HG03139 (cell line): ENCODE measurements at regions not wholly inside any gene's neighbourhood (a gene's known extent, or its start where the extent isn't known, plus 50 kb on each side); places are given as distances from the start of the nearest gene placed in this dataset.
"Not testable (repeated sequence)": the region's sequence is repeated elsewhere in the genome, so short reads cannot be mapped to it uniquely, and the experiment has no call there.

Source experiments
- ATAC-seq: cut with Tn5 transposase; IDR thresholded peaks from one replicate; pipeline ENCODE4 v1.9.1; 2021; ENCODE audit not compliant: unreplicated experiment

DNA sequence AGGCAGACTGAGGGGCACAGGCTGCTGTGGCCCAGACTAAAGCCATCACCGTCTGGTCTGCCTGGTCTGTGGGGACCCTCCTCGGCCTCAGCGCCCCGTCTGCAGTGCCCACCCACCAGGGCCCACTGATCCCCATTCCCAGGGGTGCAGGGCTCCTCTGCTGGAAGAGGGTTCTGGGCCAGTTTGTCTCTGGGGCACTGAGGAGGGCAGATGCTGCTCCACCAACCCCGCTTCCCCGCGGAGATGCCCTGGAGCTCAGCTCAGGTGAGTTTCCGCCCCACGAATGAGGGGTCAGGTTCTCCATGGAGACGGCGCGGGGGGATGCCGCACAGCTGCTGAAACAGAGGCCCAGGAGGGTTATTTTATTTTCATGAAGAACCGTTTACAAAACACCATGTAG is 263.3 kb upstream of the SFSWAP start:
- not testable (repeated sequence) for ATAC-seq

GRCh38 chr12:131448254-131448795 is 262.6 kb upstream of the SFSWAP start:
- ATAC-seq = no peak

- ATAC-seq = no peak
These were observed 261.9 kb upstream of the SFSWAP start for GRCh38 chr12:131449027-131449426.

DNA sequence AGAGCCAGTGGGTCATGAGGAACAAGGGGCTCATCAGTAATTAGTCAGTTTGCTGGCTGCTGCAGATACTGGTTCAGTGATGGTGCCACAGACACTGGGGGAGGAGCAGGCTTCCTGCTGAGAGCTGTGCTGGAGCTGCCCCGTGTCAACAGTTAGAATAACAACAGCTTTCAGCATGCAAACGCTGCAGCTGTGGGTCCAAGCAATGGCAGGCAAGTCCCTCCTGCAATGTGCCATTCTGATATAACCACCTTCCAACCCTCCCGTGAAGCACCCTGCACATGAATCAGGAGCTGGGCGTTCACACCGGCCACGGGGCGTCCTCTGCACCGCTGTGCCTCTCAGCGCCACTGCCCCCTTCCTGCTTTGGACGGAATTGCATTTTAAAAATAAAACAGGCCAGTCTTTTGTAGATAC is 258.4 kb upstream of the SFSWAP start:
- no peak for ATAC-seq

GRCh38 chr12:131454418-131455217 is 256.3 kb upstream of the SFSWAP start:
- ATAC-seq = peak; percentile 94

DNA sequence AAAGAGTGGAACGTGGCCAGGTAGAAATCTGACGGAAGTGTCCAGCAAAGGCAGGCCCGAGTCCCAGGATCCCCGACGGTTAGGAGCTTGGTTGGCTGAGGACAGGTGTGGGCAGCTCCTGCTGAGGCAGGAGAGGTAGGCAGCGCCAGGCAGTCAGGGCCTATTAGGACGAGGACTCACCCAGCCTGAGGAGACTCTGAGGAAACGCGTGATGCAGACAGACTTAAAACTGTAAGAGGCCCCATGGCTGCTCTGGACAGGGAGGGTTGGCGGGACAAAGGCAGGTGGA is 255.7 kb upstream of the SFSWAP start:
- ATAC-seq = no peak

DNA sequence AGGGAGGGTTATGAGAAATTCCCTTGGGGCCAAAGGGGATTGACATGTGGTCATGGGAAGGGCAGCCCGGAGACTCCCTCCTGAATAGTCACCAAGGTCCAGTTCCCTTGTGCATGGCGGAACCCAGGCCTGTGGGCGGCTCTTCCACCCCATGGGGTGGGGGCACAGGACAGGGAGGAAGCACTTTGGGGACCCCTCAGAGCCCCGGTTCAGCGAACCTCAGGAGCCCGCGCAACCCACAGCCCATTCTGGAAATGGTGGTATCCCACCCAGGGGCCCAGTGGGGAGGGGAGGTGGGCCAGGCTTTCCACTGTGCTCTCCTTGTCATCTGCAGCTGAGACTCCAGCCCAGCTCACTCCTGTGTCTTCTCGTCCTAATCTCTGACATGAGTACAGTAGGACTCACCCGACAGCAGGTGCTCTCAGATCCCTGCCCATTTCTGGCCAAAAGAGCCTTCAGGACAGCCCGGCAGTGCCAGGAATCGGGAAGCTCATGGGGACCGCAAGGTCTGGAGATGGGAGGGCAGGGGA is 255.2 kb upstream of the SFSWAP start:
- no peak for ATAC-seq

GRCh38 chr12:131456301-131457027 is 254.4 kb upstream of the SFSWAP start:
- no peak for ATAC-seq

GRCh38 chr12:131457028-131457310 is 253.9 kb upstream of the SFSWAP start:
- ATAC-seq = no peak

DNA sequence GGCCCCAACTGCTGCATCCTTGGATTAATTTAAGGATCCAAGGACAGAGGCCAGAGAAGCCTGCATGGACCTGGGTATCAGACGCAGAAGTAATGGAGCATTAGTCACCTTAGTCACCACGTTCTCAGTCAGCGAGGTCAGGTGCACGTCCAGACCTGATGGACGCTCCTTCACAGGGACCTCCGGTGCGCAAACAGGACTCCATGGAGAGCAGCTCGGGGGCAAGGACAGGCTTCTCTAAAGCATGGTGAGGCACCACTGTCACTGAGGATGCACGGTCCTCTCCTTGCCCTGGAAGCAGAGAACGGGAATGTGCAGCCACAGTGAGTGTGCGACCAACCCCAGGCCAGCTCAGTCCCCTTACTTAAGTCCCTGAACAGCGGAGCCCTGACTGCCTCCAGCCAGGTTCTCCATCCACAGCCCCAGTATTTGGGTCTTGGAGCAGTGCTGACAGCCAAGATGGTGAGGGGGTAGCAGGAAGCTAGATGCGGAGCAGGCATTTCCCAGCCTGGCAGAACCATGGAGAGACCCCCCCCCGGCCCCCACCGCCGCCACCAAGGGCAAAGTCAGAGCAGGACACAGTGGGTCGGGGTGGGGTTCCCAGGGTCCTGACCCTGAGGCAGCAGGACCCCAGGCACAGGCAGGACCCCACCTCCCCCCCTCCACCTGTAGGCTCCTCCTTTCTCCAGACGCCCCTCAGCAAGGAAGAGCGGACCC is 253.4 kb upstream of the SFSWAP start:
- ATAC-seq = no peak

DNA sequence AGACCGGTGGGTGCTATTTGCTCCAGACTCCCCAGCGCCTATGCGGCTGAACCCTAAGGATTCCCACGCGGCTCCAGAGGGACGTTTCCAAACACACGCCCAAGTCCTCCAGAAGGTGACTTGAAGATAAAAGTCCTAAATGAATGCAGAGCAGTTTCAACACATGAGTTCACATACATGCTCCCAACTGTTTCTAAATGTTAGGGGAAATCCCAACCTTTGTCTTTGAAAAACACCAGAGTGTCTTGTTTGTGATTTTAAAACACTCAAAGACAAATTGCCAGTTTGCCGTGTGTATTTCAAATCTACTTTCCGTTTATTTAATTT is 252.9 kb upstream of the SFSWAP start:
- ATAC-seq = no peak

- ATAC-seq = no peak
These were observed 251.7 kb upstream of the SFSWAP start for GRCh38 chr12:131458931-131459772.

DNA sequence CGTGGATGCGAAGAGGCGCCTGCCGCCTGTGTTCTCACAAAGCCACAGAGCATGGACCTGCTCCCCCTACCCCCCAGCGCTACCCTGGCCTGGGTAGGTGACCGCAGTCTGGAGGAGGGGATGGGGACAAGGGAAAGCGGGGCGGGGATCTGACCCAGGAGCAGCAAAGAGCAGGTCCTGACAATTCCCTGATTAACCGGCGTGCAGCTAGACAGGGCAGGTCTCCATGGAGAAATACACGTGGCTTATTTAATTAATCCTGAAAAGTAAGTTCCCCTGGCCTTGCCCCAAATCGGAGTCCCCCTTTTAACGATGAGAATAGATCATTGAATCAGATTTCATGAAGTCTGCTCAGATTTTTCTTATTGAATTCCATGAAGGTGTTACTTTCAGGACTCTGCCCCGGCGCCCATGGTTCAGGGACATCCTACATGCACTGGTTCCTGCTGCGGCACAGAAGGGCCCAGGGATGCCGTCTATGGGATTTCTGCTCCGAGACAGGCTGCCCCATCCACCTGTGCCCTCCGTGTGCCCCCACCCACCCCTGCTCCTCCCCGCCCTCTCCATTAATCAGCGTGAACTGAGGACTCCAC is 251.0 kb upstream of the SFSWAP start:
- ATAC-seq = no peak

DNA sequence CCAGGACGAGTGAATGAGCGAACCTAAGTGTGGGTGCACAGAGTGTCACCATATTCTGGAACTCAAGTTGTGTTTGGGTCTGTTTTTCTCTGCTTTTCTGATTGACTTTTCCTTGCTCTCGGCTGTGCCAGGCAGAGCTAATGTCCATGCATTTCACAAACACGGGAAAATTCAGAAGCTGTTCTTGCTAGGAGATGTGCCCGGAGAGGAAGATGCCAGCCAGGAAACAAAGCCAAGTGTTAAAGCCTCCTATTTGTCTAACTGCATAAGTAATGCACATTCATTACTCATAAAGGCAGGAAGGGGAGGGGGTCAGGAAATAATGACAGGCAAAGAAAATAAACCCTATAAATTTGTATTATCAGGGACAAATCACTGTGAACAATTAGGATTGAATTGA is 250.4 kb upstream of the SFSWAP start:
- no peak for ATAC-seq

DNA sequence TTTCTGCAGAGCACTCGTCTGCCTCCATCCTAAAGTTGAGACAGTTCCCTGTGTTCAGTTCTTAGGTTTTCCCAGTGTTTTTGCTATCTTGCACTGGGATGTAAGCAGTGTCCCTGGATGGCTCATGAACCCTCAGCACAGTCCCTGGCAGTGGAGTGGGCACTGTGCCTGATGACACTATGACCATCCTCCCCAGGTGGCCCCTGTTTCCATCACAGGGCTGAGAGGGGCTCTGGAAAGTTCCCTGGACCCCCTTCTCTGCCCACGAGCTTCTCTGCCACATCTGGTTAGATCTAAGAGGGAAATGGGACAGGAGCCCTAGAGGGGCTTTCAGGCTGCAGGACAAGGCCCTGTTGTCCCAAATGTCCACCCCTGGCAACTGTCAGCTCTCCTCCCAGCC is 249.8 kb upstream of the SFSWAP start:
- no peak for ATAC-seq

DNA sequence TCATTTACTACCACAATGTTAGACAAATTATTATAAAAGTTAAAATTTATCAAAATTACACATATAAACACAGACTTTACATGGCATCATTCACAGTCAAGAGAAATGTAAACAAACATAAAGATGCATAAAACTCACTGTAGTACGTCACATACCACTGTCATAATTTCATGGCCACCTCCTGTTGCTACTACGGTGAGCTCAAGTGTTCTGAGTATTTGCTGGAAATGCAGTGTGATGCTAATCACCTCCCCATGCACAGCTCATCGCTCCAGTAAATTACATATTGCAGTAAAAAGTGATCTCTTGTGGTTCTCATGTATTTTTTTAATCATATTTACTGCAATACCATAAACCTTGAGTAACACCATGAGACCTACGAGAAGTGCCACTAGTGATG is 247.7 kb upstream of the SFSWAP start:
- ATAC-seq = no peak

DNA sequence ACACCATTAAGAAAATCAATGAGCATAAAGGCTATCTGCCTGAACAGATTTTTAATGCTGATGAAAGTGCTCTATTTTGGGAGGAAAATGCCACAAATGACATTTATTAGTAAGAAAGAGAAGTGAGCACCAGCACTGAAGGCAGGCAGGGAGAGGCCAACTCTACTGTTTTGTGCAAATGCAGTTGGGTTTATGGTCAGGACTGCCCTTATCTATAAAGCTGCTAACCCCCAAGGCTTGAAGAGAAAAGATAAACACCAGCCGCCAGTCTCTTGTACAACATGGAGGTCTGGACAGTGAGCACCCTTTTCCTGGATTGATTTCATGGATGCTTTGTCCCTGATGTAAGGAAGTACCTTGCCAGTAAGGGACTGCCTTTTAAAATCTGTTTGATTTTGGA is 246.8 kb upstream of the SFSWAP start:
- ATAC-seq = no peak

DNA sequence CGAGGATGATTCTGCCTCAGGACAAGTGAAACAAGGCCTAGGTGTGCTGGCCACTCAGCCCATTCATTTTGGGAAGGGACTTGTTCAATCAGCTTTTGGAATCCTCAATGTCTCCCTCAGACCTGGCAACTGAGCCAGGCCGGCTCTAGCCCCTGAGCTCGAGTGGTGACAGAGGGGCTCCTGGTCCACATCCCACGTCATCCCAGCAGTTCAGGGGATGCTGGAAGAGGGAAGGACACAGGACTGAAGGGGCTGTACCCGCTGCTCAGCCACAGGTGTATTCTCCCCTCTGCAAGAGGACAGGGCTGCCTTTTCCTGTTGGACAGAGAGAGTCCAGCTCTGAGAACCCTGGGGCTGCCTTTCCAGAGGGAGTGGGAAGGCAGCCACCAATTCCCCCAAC is 244.6 kb upstream of the SFSWAP start:
- no peak for ATAC-seq

DNA sequence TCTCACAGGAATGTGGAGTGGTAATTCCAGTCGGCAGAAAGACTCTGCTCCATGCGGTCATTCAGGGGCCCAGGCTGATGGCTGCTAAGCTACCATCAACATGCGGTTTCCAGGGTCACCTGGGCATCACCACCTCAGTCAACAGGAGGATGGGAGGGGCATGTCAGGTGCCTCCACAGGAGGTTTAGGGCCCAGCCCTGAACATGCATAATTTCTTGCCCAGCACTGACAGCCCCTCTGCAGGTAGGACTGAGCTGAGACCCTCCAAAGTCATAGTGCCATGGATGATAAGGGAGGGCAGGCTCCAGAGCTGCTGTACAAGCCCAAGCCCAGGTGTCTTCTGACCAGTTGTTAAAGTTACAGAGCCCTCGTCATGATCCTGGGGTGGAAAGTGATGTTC is 244.0 kb upstream of the SFSWAP start:
- no peak for ATAC-seq

- no peak for ATAC-seq
These were observed 242.7 kb upstream of the SFSWAP start for GRCh38 chr12:131468206-131468605.

DNA sequence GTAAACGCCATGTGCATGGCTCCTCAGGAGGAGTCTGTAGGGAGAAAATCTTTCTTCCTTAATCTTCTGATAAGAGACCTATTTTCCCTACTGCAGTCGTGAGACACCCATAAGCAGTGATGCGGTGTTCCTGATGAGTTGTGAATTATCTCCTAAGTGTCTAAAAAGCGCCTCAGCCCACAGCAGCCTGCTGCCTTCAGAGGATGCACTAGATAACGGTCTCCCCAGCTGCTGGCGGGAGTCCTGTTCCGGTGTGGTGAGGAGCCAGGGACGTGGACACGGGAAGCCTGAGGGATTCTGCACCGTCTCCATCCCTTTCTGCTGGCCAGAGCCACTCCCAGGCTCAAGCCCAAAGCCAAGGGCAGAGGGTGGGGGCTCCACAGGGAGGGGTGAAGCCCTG is 240.9 kb upstream of the SFSWAP start:
- not testable (repeated sequence) for ATAC-seq
